ENCODE measurements at regions not wholly inside any gene's neighbourhood (a gene's known extent, or its start where the extent isn't known, plus 50 kb on each side); places are given as distances from the start of the nearest gene placed in this dataset.

DNA sequence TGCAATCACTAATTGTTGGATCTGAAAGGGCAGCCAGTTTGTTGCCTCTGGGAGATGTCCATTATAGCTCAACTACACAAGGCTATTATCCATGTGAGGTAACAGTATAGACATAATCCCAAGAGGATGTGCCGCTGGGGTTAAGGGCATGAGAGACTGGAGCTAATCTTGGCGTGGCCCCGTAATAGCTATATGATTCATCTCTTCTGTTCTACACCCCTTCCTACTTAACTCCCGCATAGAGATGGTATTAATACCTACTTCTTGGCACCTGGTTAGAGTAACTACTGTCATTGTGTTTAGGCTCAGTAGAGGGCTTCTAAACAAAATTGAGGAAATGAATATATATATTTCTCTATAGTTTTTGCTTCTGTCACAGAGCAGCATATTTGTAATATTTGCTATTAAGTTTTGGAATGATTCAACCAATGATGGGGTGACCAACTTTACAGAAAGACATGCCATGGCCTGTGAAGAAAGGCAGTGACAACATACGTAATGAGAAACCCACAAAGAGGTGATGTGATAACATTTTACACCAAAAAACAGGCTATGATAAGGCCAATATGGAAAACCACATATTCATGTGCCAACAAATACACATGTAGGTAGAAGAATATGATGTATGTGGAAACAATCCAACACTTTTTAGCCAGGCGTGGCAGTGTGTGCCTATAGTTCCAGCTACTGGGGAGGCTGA is 76.8 kb upstream of the DPH6 start:
- Histone ChIP-seq H3K4me3 (no peak overlapping the region), H3K27ac (no peak overlapping the region), H3K4me1 (replicated peaks in 1 of 2) (peaks cover 9 to 26% of the 10 kb centered on the region in 2 donors), H3K9me3 (replicated peaks in 1 of 3) (no peaks in the 10 kb centered on the region), H3K36me3 (replicated peaks in 1 of 2) (no peaks in the 10 kb centered on the region), H3K27me3 (no peaks in the 10 kb centered on the region)
- intact Hi-C loops (cut with DNase I), result no loop called here
- DNase-seq, result no peak
- whole genome bisulfite sequencing, 4 donors, result 86 to 100% (median 94%) methylated on average over 6 of the region's 6 CpGs
- no peak for TF ChIP-seq POLR2A (IDR thresholded peaks at IDR 0.05)
- TF ChIP-seq CTCF (IDR thresholded peaks at IDR 0.05), result no peak

DNA sequence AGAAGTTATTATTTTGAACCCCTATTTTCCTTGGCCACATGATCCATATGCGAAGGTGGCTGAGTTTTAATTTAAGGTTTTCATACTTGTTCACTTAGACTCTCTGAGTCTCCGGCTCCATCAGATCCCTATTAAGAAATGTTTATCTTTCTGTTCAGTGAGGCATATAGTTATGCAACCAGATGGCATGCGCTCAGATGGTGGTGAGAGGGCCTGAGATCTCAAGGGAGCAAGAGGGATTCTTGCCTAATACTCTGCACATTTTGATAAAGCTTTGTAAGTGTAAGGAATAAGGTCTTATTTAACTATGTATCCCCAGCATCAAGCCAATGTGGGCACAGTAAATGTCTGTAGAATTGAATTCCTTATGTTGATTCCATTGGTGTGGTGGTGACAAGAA is 78.9 kb upstream of the DPH6 start:
- 76 to 82% (median 79%) methylated on average over 3 of the region's 3 CpGs for WGBS, 4 donors
- no peak for TF ChIP-seq CTCF (IDR thresholded peaks at IDR 0.05)
- TF ChIP-seq POLR2A (IDR thresholded peaks at IDR 0.05), result no peak

GRCh38 chr15:35626571-35627318 is 80.8 kb upstream of the DPH6 start:
- Histone ChIP-seq H3K27me3 (no peaks in the 10 kb centered on the region), H3K4me3 (no peak overlapping the region), H3K4me1 (replicated peaks in 1 of 2) (peaks cover 0 to 16% of the 10 kb centered on the region in 2 donors), H3K27ac (no peak overlapping the region), H3K9me3 (replicated peaks in 1 of 3) (no peaks in the 10 kb centered on the region), H3K36me3 (replicated peaks in 1 of 2) (no peaks in the 10 kb centered on the region)
- no peak for DNase-seq
- 40 to 52% (median 44%) methylated on average over 7 of the region's 7 CpGs for WGBS, 4 donors
- intact Hi-C loops (cut with DNase I), result no loop called here
- no peak for TF ChIP-seq POLR2A (IDR thresholded peaks at IDR 0.05)
- TF ChIP-seq CTCF (IDR thresholded peaks at IDR 0.05), result no peak

More for the DNA sequence above, 78.9 kb upstream of the DPH6 start:
- peak in 6 of 7 donors; percentile 41 to 73 (median 59) for DNase-seq
- Histone ChIP-seq H3K4me1 (replicated peaks in 1 of 2) (peaks cover 0 to 16% of the 10 kb centered on the region in 2 donors), H3K4me3 (no peak overlapping the region), H3K27me3 (no peaks in the 10 kb centered on the region), H3K36me3 (replicated peaks in 1 of 2) (no peaks in the 10 kb centered on the region), H3K9me3 (replicated peaks in 1 of 3) (no peaks in the 10 kb centered on the region), H3K27ac (no peak overlapping the region)
- intact Hi-C loops (cut with DNase I), result no loop called here

DNA sequence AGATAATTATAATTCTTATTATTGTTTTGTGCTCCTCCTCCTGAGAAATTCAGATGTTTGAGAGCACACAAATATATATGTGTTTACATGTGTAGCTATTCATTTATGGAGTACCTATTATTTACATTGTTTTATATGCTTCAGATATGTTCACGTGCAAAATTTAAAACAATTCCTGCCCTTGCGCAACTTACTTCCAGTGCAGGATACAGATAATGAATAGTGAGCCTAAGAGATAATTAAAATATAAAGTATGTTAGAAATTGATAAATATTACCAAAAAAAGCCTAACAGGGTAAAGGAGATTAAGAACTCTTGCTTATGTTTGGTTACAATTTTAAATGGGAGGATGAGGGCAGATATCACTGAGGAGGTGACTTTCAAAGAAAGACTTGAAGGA is 81.7 kb upstream of the DPH6 start:
- Histone ChIP-seq H3K27ac (no peak overlapping the region), H3K4me1 (replicated peaks in 1 of 2) (peaks cover 0 to 16% of the 10 kb centered on the region in 2 donors), H3K4me3 (no peak overlapping the region), H3K9me3 (replicated peaks in 1 of 3) (no peaks in the 10 kb centered on the region), H3K36me3 (replicated peaks in 1 of 2) (no peaks in the 10 kb centered on the region), H3K27me3 (no peaks in the 10 kb centered on the region)
- WGBS, 4 donors, result 77 to 98% (median 87%) methylated on average over 2 of the region's 2 CpGs
- no peak for DNase-seq
- TF ChIP-seq POLR2A (IDR thresholded peaks at IDR 0.05), result no peak
- TF ChIP-seq CTCF (IDR thresholded peaks at IDR 0.05), result no peak
- intact Hi-C loops (cut with DNase I), result no loop called here

Data from adrenal gland (tissue), 9 donors.